Urinary bladder (tissue), 3 donors: ENCODE measurements at regions not wholly inside any gene's neighbourhood (a gene's known extent, or its start where the extent isn't known, plus 50 kb on each side); places are given as distances from the start of the nearest gene placed in this dataset.

Experiments
- DNase-seq: peaks from one replicate; pipeline ENCODE4 v3.0.0-alpha.2; 2015; ENCODE audit errors: extremely low spot score
- H3K27ac ChIP-seq: one replicate; pipeline ENCODE4 v1.5.1; 2013; ENCODE audit warnings: low read depth, mild to moderate bottlenecking, moderate library complexity
- H3K36me3 ChIP-seq: one replicate; pipeline ENCODE4 v1.6.1; 2013; ENCODE audit warnings: mild to moderate bottlenecking, moderate library complexity; ENCODE audit not compliant: insufficient read depth
- H3K4me1 ChIP-seq: one replicate; pipeline ENCODE4 v1.6.1; 2013; ENCODE audit warnings: mild to moderate bottlenecking, moderate library complexity; ENCODE audit not compliant: insufficient read depth
- H3K4me3 ChIP-seq: one replicate; pipeline ENCODE4 v1.5.1; 2013; ENCODE audit warnings: low read depth, low read length
- WGBS: extraction: QIAGEN DNeasy Blood & Tissue Kit; methylation state at CpG from one replicate; pipeline ENCODE4 v1.1.7; 2013; 5-methylcytosine and 5-hydroxymethylcytosine counted together
- donor health status: healthy with polysubstance abuse.
- donor health status: healthy.

GRCh38 chr10:8456386-8456785 lies 401.9 kb downstream of the GATA3 start:
- H3K36me3 ChIP-seq = no peaks in the 10 kb centered on the region
- H3K4me1 ChIP-seq = no peaks in the 10 kb centered on the region
- DNase-seq = no peak
- 60% methylated on average over 3 of the region's 3 CpGs for WGBS
- no peak overlapping the region for H3K4me3 ChIP-seq
- no peak overlapping the region for H3K27ac ChIP-seq

DNA sequence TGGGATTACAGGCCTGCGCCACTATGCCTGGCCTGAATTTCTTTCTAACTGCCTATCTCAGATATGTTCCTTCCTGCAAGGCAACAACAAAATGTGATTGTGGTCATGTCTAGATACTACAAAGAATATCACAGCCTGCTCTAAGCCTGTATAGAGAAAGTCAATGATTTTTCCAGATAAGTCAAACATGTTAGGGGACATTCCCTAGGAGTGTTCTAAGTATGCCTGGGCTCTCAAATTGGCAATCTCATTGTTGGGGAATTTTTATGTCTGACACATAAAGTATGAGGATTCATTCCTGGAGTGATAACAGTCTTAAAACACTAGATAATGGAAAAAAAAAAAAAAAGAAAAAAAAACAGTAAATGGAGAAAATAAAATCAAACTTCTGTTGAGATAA lies 406.1 kb downstream of the GATA3 start:
- H3K27ac ChIP-seq = no peak overlapping the region
- 96% methylated on average over 1 of the region's 1 CpG for WGBS
- H3K4me1 ChIP-seq = no peaks in the 10 kb centered on the region
- H3K4me3 ChIP-seq = no peak overlapping the region
- DNase-seq = no peak
- no peaks in the 10 kb centered on the region for H3K36me3 ChIP-seq

DNA sequence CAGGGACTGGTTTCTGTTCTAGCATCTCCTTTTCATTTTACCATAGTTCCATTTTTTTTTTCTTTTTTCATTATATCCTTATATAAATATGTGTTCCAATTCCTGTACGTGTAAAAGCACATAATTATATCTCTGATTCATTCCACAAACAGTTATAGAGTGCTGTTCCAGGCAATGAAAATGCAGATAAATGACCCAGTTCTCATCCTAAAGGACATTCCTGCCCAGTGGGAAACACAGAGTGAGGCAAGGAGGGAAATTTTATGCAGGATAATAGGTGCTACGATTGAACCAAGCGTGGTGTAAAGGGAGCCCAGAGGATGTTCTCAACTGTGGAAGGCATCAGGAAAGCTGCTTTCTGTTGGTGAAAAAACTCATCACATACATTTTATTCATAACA lies 408.1 kb downstream of the GATA3 start:
- no peak for DNase-seq
- no peaks in the 10 kb centered on the region for H3K4me1 ChIP-seq
- 73% methylated on average over 3 of the region's 3 CpGs for WGBS
- H3K27ac ChIP-seq = no peak overlapping the region
- H3K4me3 ChIP-seq = no peak overlapping the region
- H3K36me3 ChIP-seq = no peaks in the 10 kb centered on the region

GRCh38 chr10:8463853-8464252 lies 409.4 kb downstream of the GATA3 start:
- H3K27ac ChIP-seq = no peak overlapping the region
- DNase-seq = no peak
- H3K36me3 ChIP-seq = no peaks in the 10 kb centered on the region
- no peak overlapping the region for H3K4me3 ChIP-seq
- H3K4me1 ChIP-seq = no peaks in the 10 kb centered on the region
- WGBS = 75% methylated on average over 4 of the region's 4 CpGs

DNA sequence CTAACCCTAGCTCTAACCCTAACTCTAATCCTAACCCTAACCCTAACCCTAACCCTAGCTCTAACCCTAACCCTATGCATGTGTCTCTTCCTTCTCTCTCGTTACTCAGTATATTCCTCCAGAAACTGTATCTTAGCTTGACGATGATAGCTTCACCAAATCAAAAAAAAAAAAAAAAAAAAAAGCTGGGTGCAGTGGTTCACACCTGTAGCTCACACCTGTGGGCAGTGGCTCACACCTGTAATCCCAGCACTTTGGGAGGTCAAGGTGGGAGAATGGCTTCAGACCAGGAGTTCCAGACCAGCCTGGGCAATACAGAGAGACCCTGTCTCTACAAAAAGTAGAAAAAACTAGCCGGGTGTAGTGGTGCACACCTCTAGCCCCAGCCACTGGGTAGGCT lies 414.0 kb downstream of the GATA3 start:
- Histone ChIP-seq H3K27ac (no peak overlapping the region), H3K4me1 (no peaks in the 10 kb centered on the region), H3K4me3 (no peak overlapping the region), H3K36me3 (no peaks in the 10 kb centered on the region)
- 81% methylated on average over 3 of the region's 3 CpGs for WGBS
- DNase-seq = no peak

- DNase-seq = no peak
- Histone ChIP-seq H3K27ac (no peak overlapping the region), H3K4me3 (no peak overlapping the region), H3K4me1 (no peaks in the 10 kb centered on the region), H3K36me3 (no peaks in the 10 kb centered on the region)
- WGBS = 79% methylated on average over 2 of the region's 2 CpGs
These were observed 418.7 kb downstream of the GATA3 start for GRCh38 chr10:8473205-8473604.

- DNase-seq = no peak
- WGBS = 88% methylated on average over 1 of the region's 1 CpG
- Histone ChIP-seq H3K4me3 (no peak overlapping the region), H3K4me1 (no peaks in the 10 kb centered on the region), H3K27ac (no peak overlapping the region), H3K36me3 (no peaks in the 10 kb centered on the region)
These were observed 422.8 kb downstream of the GATA3 start for GRCh38 chr10:8477300-8477699.

DNA sequence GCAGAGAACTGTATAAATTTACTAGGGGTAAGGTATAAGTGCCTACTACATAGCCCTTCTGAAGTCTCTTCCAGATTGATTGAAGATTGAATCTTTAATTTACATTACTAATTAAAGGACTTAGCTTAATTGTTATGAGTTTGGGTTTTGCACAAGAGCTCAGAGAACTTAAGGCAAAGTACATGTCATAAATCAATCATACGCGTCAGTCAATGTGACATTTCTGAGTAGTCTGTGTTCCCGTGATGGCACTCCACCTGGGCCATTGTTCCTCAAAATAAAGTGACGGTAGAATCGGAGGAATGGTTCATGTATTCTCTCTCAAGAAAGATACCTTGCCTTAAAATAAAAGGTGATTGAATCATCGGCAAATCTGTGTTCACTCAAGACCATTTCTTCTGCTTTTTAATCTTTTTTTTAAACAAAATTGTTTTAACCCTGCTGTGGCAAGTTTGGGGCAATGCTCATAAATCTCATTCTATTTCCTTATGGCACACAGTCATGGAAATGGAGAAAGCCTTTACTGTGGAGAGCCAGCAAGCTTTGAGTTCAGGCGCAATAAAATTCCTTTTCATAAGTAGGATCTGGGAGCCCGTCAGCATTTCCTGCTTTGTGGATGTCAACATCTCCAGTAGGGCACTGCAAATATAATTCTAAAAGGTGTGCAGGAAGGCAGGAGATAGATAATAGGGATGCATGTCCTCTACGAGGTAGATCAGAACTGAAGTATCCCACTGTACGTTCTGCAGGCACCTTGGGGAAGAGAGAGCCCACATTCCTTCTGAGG lies 427.4 kb downstream of the GATA3 start:
- 71% methylated on average over 10 of the region's 10 CpGs for WGBS
- H3K4me1 ChIP-seq = no peaks in the 10 kb centered on the region
- DNase-seq = no peak
- H3K4me3 ChIP-seq = no peak overlapping the region
- no peak overlapping the region for H3K27ac ChIP-seq
- no peaks in the 10 kb centered on the region for H3K36me3 ChIP-seq

GRCh38 chr10:8485032-8485431 lies 430.5 kb downstream of the GATA3 start:
- whole genome bisulfite sequencing = 83% methylated on average over 6 of the region's 6 CpGs
- H3K36me3 ChIP-seq = no peaks in the 10 kb centered on the region
- DNase-seq = no peak
- no peaks in the 10 kb centered on the region for H3K4me1 ChIP-seq
- no peak overlapping the region for H3K4me3 ChIP-seq
- H3K27ac ChIP-seq = no peak overlapping the region

DNA sequence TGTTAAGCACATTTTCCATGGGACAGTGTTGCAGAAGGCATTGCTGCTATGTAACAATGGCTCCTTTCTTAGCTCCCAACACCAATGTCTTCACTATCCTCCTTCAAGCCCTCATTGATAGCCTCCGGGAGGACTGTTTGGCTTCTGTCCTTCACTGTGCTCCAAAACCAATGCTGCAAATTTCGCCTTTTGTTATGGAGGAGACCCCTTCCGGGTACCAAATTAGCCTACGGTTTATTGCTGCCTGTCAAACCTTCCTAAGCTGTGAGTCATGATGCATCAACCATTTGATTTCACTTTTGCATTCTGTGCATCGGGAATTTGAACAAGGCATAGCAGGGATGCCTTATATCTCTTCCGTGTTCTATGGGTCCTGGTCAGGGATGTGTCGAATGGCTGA lies 432.9 kb downstream of the GATA3 start:
- no peak overlapping the region for H3K4me3 ChIP-seq
- no peak for DNase-seq
- no peaks in the 10 kb centered on the region for H3K36me3 ChIP-seq
- no peaks in the 10 kb centered on the region for H3K4me1 ChIP-seq
- WGBS = 85% methylated on average over 7 of the region's 7 CpGs
- no peak overlapping the region for H3K27ac ChIP-seq

DNA sequence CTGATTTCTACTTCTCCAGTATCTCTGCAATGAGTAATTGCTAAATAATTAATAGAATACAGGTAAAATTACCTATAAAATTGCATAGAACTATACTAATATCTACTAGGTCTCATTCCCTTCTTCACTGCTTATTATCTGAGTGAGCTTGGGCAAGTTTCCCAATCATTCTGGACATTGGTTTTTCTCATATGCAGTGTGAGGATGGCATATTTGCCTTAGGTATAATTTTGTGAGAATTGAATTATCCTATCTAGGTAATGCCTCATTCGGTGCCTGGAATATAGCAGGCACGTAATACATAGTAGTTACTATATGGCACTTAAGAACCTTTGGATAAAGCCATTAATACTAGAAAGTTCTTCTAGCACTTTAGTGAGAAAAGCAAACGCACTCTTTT lies 434.7 kb downstream of the GATA3 start:
- H3K4me1 ChIP-seq = no peaks in the 10 kb centered on the region
- 92% methylated on average over 3 of the region's 3 CpGs for WGBS
- H3K4me3 ChIP-seq = no peak overlapping the region
- DNase-seq = no peak
- no peak overlapping the region for H3K27ac ChIP-seq
- H3K36me3 ChIP-seq = no peaks in the 10 kb centered on the region

- DNase-seq = no peak
- 51% methylated on average over 6 of the region's 6 CpGs for WGBS
These were observed 435.3 kb downstream of the GATA3 start for GRCh38 chr10:8489823-8490222.

DNA sequence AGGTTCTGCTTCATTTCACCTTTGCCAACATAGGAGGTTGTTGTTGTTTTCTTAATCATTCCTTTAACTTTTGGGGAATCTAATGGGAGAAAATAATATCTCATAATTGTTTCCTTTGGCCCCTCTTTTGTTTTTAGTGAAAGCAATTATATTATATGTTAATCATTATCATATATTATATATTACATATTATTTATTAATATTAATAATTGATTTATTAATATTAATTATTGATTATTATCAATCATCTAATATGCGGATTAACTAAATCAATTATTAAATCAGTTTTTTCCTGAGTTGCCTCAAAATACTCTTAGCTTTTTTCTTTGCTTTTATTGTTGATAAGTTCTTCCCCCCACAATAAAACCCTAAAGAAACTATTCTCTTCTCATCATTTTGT lies 443.8 kb downstream of the GATA3 start:
- DNase-seq = no peak
- H3K4me1 ChIP-seq = no peaks in the 10 kb centered on the region
- no peaks in the 10 kb centered on the region for H3K36me3 ChIP-seq
- 95% methylated on average over 1 of the region's 1 CpG for WGBS
- no peak overlapping the region for H3K4me3 ChIP-seq
- no peak overlapping the region for H3K27ac ChIP-seq

More at GRCh38 chr10:8489823-8490222, 435.3 kb downstream of the GATA3 start:
- Histone ChIP-seq H3K27ac (no peak overlapping the region), H3K4me3 (no peak overlapping the region), H3K36me3 (no peaks in the 10 kb centered on the region), H3K4me1 (no peaks in the 10 kb centered on the region)

GRCh38 chr10:8498881-8499280 lies 444.4 kb downstream of the GATA3 start:
- no peak for DNase-seq
- Histone ChIP-seq H3K27ac (no peak overlapping the region), H3K4me1 (no peaks in the 10 kb centered on the region), H3K4me3 (no peak overlapping the region), H3K36me3 (no peaks in the 10 kb centered on the region)
- 67% methylated on average over 4 of the region's 4 CpGs for WGBS

DNA sequence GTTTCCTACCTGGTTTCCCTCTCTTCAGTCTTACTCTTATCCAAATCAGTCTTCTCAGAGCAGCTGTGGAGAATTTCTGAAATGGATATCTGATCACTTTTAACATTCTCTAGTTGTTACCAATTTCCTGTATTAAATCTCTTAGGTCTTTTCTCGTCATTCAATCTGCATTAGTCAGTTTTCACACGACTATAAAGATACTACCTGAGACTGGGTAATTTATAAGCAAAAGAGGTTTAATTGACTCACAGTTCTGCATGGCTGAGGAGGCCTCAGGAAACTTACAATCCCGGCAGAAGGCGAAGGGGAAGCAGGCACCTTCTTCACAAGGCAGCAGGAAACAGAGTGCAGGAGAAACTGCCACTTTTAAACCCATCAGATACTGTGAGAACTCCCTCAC lies 444.8 kb downstream of the GATA3 start:
- Histone ChIP-seq H3K4me1 (no peaks in the 10 kb centered on the region), H3K27ac (no peak overlapping the region), H3K36me3 (no peaks in the 10 kb centered on the region), H3K4me3 (no peak overlapping the region)
- no peak for DNase-seq
- WGBS = 64% methylated on average over 4 of the region's 4 CpGs
